OCI-LY7 (cell line): ENCODE measurements at regions not wholly inside any gene's neighbourhood (a gene's known extent, or its start where the extent isn't known, plus 50 kb on each side); places are given as distances from the start of the nearest gene placed in this dataset.

Source experiments
- BruUV-seq: library from RNA; stranded (reverse); fragments of 400-500 nt; replicated peaks from 2 replicates; lab custom pipeline; 2021; lab: Mats Ljungman, UMichigan
- CTCF ChIA-PET: fragments of 300-600 bp; sonication (Branson Sonifier 250); formaldehyde crosslinking; loops from one replicate; lab custom pipeline; 2022; ENCODE audit warnings: antibody characterized with exemption; ENCODE audit not compliant: unreplicated experiment; lab: Charles Lee
- POLR2A ChIA-PET: fragments of 300-600 bp; sonication (Branson Sonifier 250); formaldehyde crosslinking; loops from one replicate; lab custom pipeline; 2022; ENCODE audit warnings: antibody characterized with exemption; lab: Charles Lee
- DNase-seq: peaks from one replicate; pipeline ENCODE4 v3.0.0-alpha.2; 2015; ENCODE audit warnings: low spot score
- H2AFZ ChIP-seq: fragments of 200-600 bp; sonication (generic), shearing (Covaris generic); 2 replicates; pipeline ENCODE4 v1.6.1; 2014; ENCODE audit warnings: mild to moderate bottlenecking, antibody characterized with exemption, low read length, moderate library complexity
- H3K27ac ChIP-seq: fragments of 200-600 bp; sonication (generic); 2 replicates; pipeline ENCODE4 v1.5.1; 2014; ENCODE audit warnings: mixed run types, low read depth, mild to moderate bottlenecking, moderate library complexity, low read length, inconsistent platforms; ENCODE audit not compliant: poor library complexity, severe bottlenecking
- H3K36me3 ChIP-seq: fragments of 200-600 bp; sonication (generic); 2 replicates; pipeline ENCODE4 v1.6.1; 2014; ENCODE audit warnings: mild to moderate bottlenecking, antibody characterized with exemption, low read length, moderate library complexity, mixed read lengths; ENCODE audit not compliant: insufficient read depth
- H3K4me1 ChIP-seq: fragments of 200-600 bp; sonication (generic); 2 replicates; pipeline ENCODE4 v1.5.1; 2014; ENCODE audit warnings: mild to moderate bottlenecking, low read length; ENCODE audit not compliant: insufficient read depth, poor library complexity, severe bottlenecking
- H3K4me2 ChIP-seq: fragments of 200-600 bp; sonication (generic); 2 replicates; pipeline ENCODE4 v1.6.1; 2014; ENCODE audit warnings: mild to moderate bottlenecking, low read length
- H3K4me3 ChIP-seq: fragments of 200-600 bp; sonication (generic); 2 replicates; pipeline ENCODE4 v1.5.1; 2014; ENCODE audit warnings: mild to moderate bottlenecking, low read depth, low read length; ENCODE audit not compliant: poor library complexity, severe bottlenecking
- H3K79me2 ChIP-seq: fragments of 200-600 bp; sonication (generic); 2 replicates; pipeline ENCODE4 v1.6.1; 2016; ENCODE audit warnings: low read depth, mild to moderate bottlenecking, low read length, moderate library complexity, mixed read lengths; ENCODE audit not compliant: insufficient read depth
- H3K9me2 ChIP-seq: fragments of 200-600 bp; sonication (generic); 2 replicates; pipeline ENCODE4 v1.6.1; 2016; ENCODE audit warnings: mild to moderate bottlenecking, low read length, mixed read lengths; ENCODE audit not compliant: insufficient read depth
- H3K9me3 ChIP-seq: fragments of 200-600 bp; sonication (generic); 2 replicates; pipeline ENCODE4 v1.6.1; 2014; ENCODE audit warnings: mild to moderate bottlenecking, mixed run types, low read length, mixed read lengths
- H4K20me1 ChIP-seq: fragments of 200-600 bp; sonication (generic); 2 replicates; pipeline ENCODE4 v1.6.1; 2014; ENCODE audit warnings: mild to moderate bottlenecking, antibody characterized with exemption, low read length, moderate library complexity, mixed read lengths; ENCODE audit not compliant: insufficient read depth
- CTCF ChIP-seq: fragments of 200-600 bp; sonication (generic); conservative IDR thresholded peaks from 2 replicates; pipeline ENCODE4 v1.5.1; 2014; ENCODE audit warnings: mild to moderate bottlenecking, antibody characterized with exemption, low read length, moderate library complexity, mixed read lengths
- EZH2phosphoT487 ChIP-seq: fragments of 200-600 bp; sonication (generic); IDR thresholded peaks from 2 replicates; pipeline ENCODE4 v1.6.1; 2018; ENCODE audit warnings: low read depth, borderline replicate concordance, mild to moderate bottlenecking, mixed run types, antibody characterized with exemption, low read length, moderate library complexity, mixed read lengths
- intact Hi-C: fragments of 100-400 bp; cut with micrococcal nuclease; formaldehyde crosslinking; loops from one replicate; pipeline ENCODE4 v1.10.0; 2022; ENCODE audit not compliant: unreplicated experiment

- H3K4me1 ChIP-seq, result peaks cover 28% of the 10 kb centered on the region
- H3K4me3 ChIP-seq, result peak overlapping the region; percentile 37
- TSS peak; percentile 90 for BruUV-seq
- H4K20me1 ChIP-seq, result no peaks in the 10 kb centered on the region
- H3K27ac ChIP-seq, result peak overlapping the region; percentile 73
- POLR2A ChIA-PET, result interaction anchor here (0.6 to 2.6 kb wide), 12 partner anchors 8 to 296 kb away, joined by 3 to 16 read pairs (median 4); no protein-coding TSS in a partner anchor
- H3K79me2 ChIP-seq, result no peaks in the 10 kb centered on the region
- H2AFZ ChIP-seq, result peak overlapping the region; percentile 89
- intact Hi-C loops, result loop anchor here (1.0 to 2.0 kb wide), 2 partner anchors 107 to 121 kb away; no protein-coding TSS in a partner anchor
- TF ChIP-seq EZH2phosphoT487 (no peak), CTCF (no peak)
- H3K9me3 ChIP-seq, result no peaks in the 10 kb centered on the region
- CTCF ChIA-PET, result interaction anchor here (0.5 kb wide), 1 partner anchor 167 kb away, joined by 3 read pairs; no protein-coding TSS in a partner anchor
- H3K36me3 ChIP-seq, result no peaks in the 10 kb centered on the region
- peak overlapping the region; percentile 70 for H3K4me2 ChIP-seq
- DNase-seq, result peak; percentile 72
- no peaks in the 10 kb centered on the region for H3K9me2 ChIP-seq
Measured at GRCh38 chr7:131231381-131232220, 96.1 kb upstream of the MKLN1 start.

GRCh38 chr7:131232768-131233167 is 94.9 kb upstream of the MKLN1 start:
- DNase-seq, result no peak
- H3K4me2 ChIP-seq, result no peak overlapping the region
- no peak overlapping the region for H3K4me3 ChIP-seq
- intact Hi-C loops, result no loop called here
- peak overlapping the region; percentile 73 for H3K27ac ChIP-seq
- peaks cover 28% of the 10 kb centered on the region for H3K4me1 ChIP-seq
- TF ChIP-seq CTCF (no peak), EZH2phosphoT487 (no peak)
- H3K79me2 ChIP-seq, result no peaks in the 10 kb centered on the region
- ChIA-PET POLR2A (interaction anchor here (0.6 to 2.6 kb wide), 9 partner anchors 9 to 1401 kb away, joined by 3 to 16 read pairs (median 5); no protein-coding TSS in a partner anchor), CTCF (interaction anchor here (0.5 to 1.0 kb wide), 2 partner anchors 14 to 21 kb away, joined by 3 to 5 read pairs; no protein-coding TSS in a partner anchor)
- peak overlapping the region; percentile 89 for H2AFZ ChIP-seq
- no peaks in the 10 kb centered on the region for H4K20me1 ChIP-seq
- no peaks in the 10 kb centered on the region for H3K36me3 ChIP-seq
- no peaks in the 10 kb centered on the region for H3K9me3 ChIP-seq
- BruUV-seq, result no TSS peak
- H3K9me2 ChIP-seq, result no peaks in the 10 kb centered on the region
